ENCODE measurements at regions not wholly inside any gene's neighbourhood (a gene's known extent, or its start where the extent isn't known, plus 50 kb on each side); places are given as distances from the start of the nearest gene placed in this dataset.

- Histone ChIP-seq H3K4me3 (ENCODE audit: extremely low read depth in 1 of 4, insufficient read depth in 2 of 4, low read depth in 3 of 4, low read length in 4 of 4) (no peak overlapping the region), H3K14ac (ENCODE audit: insufficient read length) (no peak overlapping the region), H3K4ac (replicated peaks; ENCODE audit: insufficient read length, low read depth, low read length) (no peak overlapping the region), H3K79me1 (ENCODE audit: low read depth, low read length) (no peaks in the 10 kb centered on the region), H2AK5ac (ENCODE audit: low read depth, low read length) (no peak overlapping the region), H3K23ac (ENCODE audit: insufficient read length) (no peak overlapping the region), H3K27ac (ENCODE audit: low read depth, low read length) (no peak overlapping the region), H3K27me3 (replicated peaks in 1 of 4; ENCODE audit: control insufficient read depth in 3 of 4, extremely low read depth in 1 of 4, insufficient read depth in 3 of 4, low read length in 3 of 4) (no peaks in the 10 kb centered on the region), H2BK5ac (ENCODE audit: low read depth, low read length) (no peak overlapping the region), H2AFZ (ENCODE audit: low read length) (no peak overlapping the region), H4K5ac (ENCODE audit: insufficient read length, low read depth, low read length) (no peak overlapping the region), H4K8ac (ENCODE audit: extremely low read depth, insufficient read depth, low read length) (no peak overlapping the region), H2BK20ac (ENCODE audit: low read length) (no peak overlapping the region), H3K18ac (ENCODE audit: extremely low read depth, low read length) (no peak overlapping the region), H3K9me3 (ENCODE audit: insufficient read depth in 2 of 2, low read depth in 1 of 2, low read length in 1 of 2) (no peaks in the 10 kb centered on the region), H3K23me2 (ENCODE audit: low read depth, low read length) (no peaks in the 10 kb centered on the region), H3K56ac (replicated peaks; ENCODE audit: insufficient read length, low read depth, low read length) (no peak overlapping the region), H3K9ac (replicated peaks in 1 of 4; ENCODE audit: extremely low read depth in 1 of 4, low read depth in 3 of 4, low read length in 3 of 4) (no peak overlapping the region), H4K91ac (replicated peaks; ENCODE audit: insufficient read length, low read length) (no peak overlapping the region), H3K4me1 (replicated peaks in 1 of 4; ENCODE audit: control insufficient read depth in 3 of 4, insufficient read depth in 4 of 4, low read length in 3 of 4) (no peaks in the 10 kb centered on the region), H2BK15ac (ENCODE audit: low read length) (no peak overlapping the region), H2BK12ac (ENCODE audit: low read depth, low read length) (no peak overlapping the region), H2BK120ac (replicated peaks; ENCODE audit: low read depth, low read length) (no peak overlapping the region), H3K4me2 (ENCODE audit: insufficient read depth in 1 of 2, low read depth in 2 of 2, low read length in 2 of 2) (no peak overlapping the region), H4K20me1 (replicated peaks in 1 of 2; ENCODE audit: control insufficient read depth in 1 of 2, insufficient read depth in 2 of 2, low read length in 2 of 2) (no peaks in the 10 kb centered on the region), H3K79me2 (ENCODE audit: control insufficient read depth in 1 of 2, insufficient read depth in 2 of 2, low read length in 2 of 2) (no peaks in the 10 kb centered on the region), H3K36me3 (ENCODE audit: control insufficient read depth in 2 of 4, insufficient read depth in 4 of 4, low read length in 3 of 4) (no peaks in the 10 kb centered on the region)
- DNase-seq (ENCODE audit: low read depth in 1 of 2, low spot score in 2 of 2) = no peak
- ChIA-PET CTCF (ENCODE audit: partially characterized antibody) (interaction anchor here (0.6 to 1.8 kb wide), 3 partner anchors 17 to 259 kb away, joined by 3 read pairs; no protein-coding TSS in a partner anchor), POLR2A (ENCODE audit: partially characterized antibody) (no interaction called here)
- no peak for FAIRE-seq
- WGBS, 2 experiments (ENCODE audit: extremely low coverage in 1 of 2, insufficient coverage in 1 of 2, insufficient read length in 1 of 2, insufficient replicate concordance in 2 of 2, low coverage in 1 of 2, low lambda C conversion rate in 2 of 2, missing lambda C conversion rate in 1 of 2) = 93% methylated on average over 2 of the region's 2 CpGs; no CpG with 5 or more reads in 1 of the 2 experiments
- TF ChIP-seq MAX (IDR thresholded peaks at IDR 0.05) (no peak), TAF1 (IDR thresholded peaks at IDR 0.05; ENCODE audit: low read depth, low read length) (no peak), SRF (IDR thresholded peaks at IDR 0.05; ENCODE audit: low read depth, low read length) (no peak), RXRA (IDR thresholded peaks at IDR 0.05; ENCODE audit: insufficient read depth, low read depth, low read length) (no peak), SAP30 (IDR thresholded peaks at IDR 0.05; ENCODE audit: insufficient read depth, insufficient replicate concordance, low read length) (no peak), NRF1 (IDR thresholded peaks at IDR 0.05; ENCODE audit: low read depth, low read length) (no peak), HDAC6 (IDR thresholded peaks at IDR 0.05; ENCODE audit: low read depth, low read length) (no peak), GTF2F1 (IDR thresholded peaks at IDR 0.05; ENCODE audit: borderline replicate concordance, low read depth, low read length) (no peak), FOSL1 (IDR thresholded peaks at IDR 0.05; ENCODE audit: insufficient read depth, low read depth, low read length) (no peak), RBBP5 (IDR thresholded peaks at IDR 0.05; ENCODE audit: borderline replicate concordance, low read depth, low read length) (no peak), PHF8 (conservative IDR thresholded peaks at IDR 0.05; ENCODE audit: low read depth, low read length) (no peak), POU5F1 (IDR thresholded peaks at IDR 0.05; ENCODE audit: low read depth, low read length) (no peak)
- TF ChIP-seq, protein P1, sequence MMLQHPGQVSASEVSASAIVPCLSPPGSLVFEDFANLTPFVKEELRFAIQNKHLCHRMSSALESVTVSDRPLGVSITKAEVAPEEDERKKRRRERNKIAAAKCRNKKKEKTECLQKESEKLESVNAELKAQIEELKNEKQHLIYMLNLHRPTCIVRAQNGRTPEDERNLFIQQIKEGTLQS (IDR thresholded peaks at IDR 0.05; ENCODE audit: insufficient read depth, low read depth, low read length) = no peak
These were observed 303.6 kb downstream of the SP3 start for GRCh38 chr2:173661586-173661985.
